ENCODE measurements at regions not wholly inside any gene's neighbourhood (a gene's known extent, or its start where the extent isn't known, plus 50 kb on each side); places are given as distances from the start of the nearest gene placed in this dataset.

GRCh38 chr2:14064346-14064745 lies 568.2 kb upstream of the LRATD1 start:
- no peak overlapping the region for H3K4me3 Mint-ChIP-seq
- no peak for DNase-seq
- no peaks in the 10 kb centered on the region for H3K36me3 Mint-ChIP-seq (ENCODE audit: low read depth)
- peaks cover 16% of the 10 kb centered on the region for H3K9me3 Mint-ChIP-seq
- no peak for TF ChIP-seq CTCF (IDR thresholded peaks at IDR 0.05)
- H3K27ac Mint-ChIP-seq: no peak overlapping the region
- H3K27me3 Mint-ChIP-seq (ENCODE audit: insufficient read depth): no peaks in the 10 kb centered on the region
- H3K4me1 Mint-ChIP-seq (ENCODE audit: low read depth): no peaks in the 10 kb centered on the region

- no peaks in the 10 kb centered on the region for H3K36me3 Mint-ChIP-seq (ENCODE audit: low read depth)
- no peaks in the 10 kb centered on the region for H3K4me1 Mint-ChIP-seq (ENCODE audit: low read depth)
- H3K27ac Mint-ChIP-seq: no peak overlapping the region
Observed at GRCh38 chr2:14072338-14072737, 560.2 kb upstream of the LRATD1 start.

GRCh38 chr2:14074691-14075090 lies 557.8 kb upstream of the LRATD1 start:
- Mint-ChIP-seq H3K36me3 (ENCODE audit: low read depth) (no peaks in the 10 kb centered on the region), H3K27ac (no peak overlapping the region), H3K4me1 (ENCODE audit: low read depth) (no peaks in the 10 kb centered on the region), H3K27me3 (ENCODE audit: insufficient read depth) (no peaks in the 10 kb centered on the region), H3K9me3 (peaks cover 49% of the 10 kb centered on the region), H3K4me3 (no peak overlapping the region)
- TF ChIP-seq CTCF (IDR thresholded peaks at IDR 0.05): no peak
- no peak for DNase-seq

More at GRCh38 chr2:14072338-14072737, 560.2 kb upstream of the LRATD1 start:
- H3K4me3 Mint-ChIP-seq: no peak overlapping the region
- H3K27me3 Mint-ChIP-seq (ENCODE audit: insufficient read depth): no peaks in the 10 kb centered on the region
- TF ChIP-seq CTCF (IDR thresholded peaks at IDR 0.05): no peak
- H3K9me3 Mint-ChIP-seq: peaks cover 33% of the 10 kb centered on the region
- no peak for DNase-seq

GRCh38 chr2:14079576-14079975 lies 552.9 kb upstream of the LRATD1 start:
- no peak for TF ChIP-seq CTCF (IDR thresholded peaks at IDR 0.05)
- Mint-ChIP-seq H3K4me3 (no peak overlapping the region), H3K9me3 (peaks cover 44% of the 10 kb centered on the region), H3K27me3 (ENCODE audit: insufficient read depth) (peaks cover 2% of the 10 kb centered on the region; the same call in 1 of the 2 replicates), H3K36me3 (ENCODE audit: low read depth) (no peaks in the 10 kb centered on the region; the same call in 1 of the 2 replicates), H3K27ac (no peak overlapping the region), H3K4me1 (ENCODE audit: low read depth) (no peaks in the 10 kb centered on the region)
- DNase-seq: no peak

GRCh38 chr2:14081521-14081920 lies 551.0 kb upstream of the LRATD1 start:
- Mint-ChIP-seq H3K27ac (no peak overlapping the region), H3K4me3 (no peak overlapping the region)
- TF ChIP-seq CTCF (IDR thresholded peaks at IDR 0.05): no peak

GRCh38 chr2:14082640-14083039 lies 549.9 kb upstream of the LRATD1 start:
- H3K36me3 Mint-ChIP-seq (ENCODE audit: low read depth): peaks cover 6% of the 10 kb centered on the region; the same call in 1 of the 2 replicates
- no peak overlapping the region for H3K4me3 Mint-ChIP-seq
- no peak for TF ChIP-seq CTCF (IDR thresholded peaks at IDR 0.05)
- H3K27me3 Mint-ChIP-seq (ENCODE audit: insufficient read depth): peaks cover 2% of the 10 kb centered on the region; the same call in 1 of the 2 replicates
- no peak overlapping the region for H3K27ac Mint-ChIP-seq
- H3K4me1 Mint-ChIP-seq (ENCODE audit: low read depth): no peaks in the 10 kb centered on the region
- peaks cover 53% of the 10 kb centered on the region for H3K9me3 Mint-ChIP-seq
- no peak for DNase-seq

More at GRCh38 chr2:14081521-14081920, 551.0 kb upstream of the LRATD1 start:
- no peak for DNase-seq
- Mint-ChIP-seq H3K9me3 (peaks cover 57% of the 10 kb centered on the region), H3K27me3 (ENCODE audit: insufficient read depth) (peaks cover 2% of the 10 kb centered on the region; the same call in 1 of the 2 replicates), H3K36me3 (ENCODE audit: low read depth) (peaks cover 6% of the 10 kb centered on the region; the same call in 1 of the 2 replicates), H3K4me1 (ENCODE audit: low read depth) (no peaks in the 10 kb centered on the region)
